ENCODE measurements at regions not wholly inside any gene's neighbourhood (a gene's known extent, or its start where the extent isn't known, plus 50 kb on each side); places are given as distances from the start of the nearest gene placed in this dataset.

DNA sequence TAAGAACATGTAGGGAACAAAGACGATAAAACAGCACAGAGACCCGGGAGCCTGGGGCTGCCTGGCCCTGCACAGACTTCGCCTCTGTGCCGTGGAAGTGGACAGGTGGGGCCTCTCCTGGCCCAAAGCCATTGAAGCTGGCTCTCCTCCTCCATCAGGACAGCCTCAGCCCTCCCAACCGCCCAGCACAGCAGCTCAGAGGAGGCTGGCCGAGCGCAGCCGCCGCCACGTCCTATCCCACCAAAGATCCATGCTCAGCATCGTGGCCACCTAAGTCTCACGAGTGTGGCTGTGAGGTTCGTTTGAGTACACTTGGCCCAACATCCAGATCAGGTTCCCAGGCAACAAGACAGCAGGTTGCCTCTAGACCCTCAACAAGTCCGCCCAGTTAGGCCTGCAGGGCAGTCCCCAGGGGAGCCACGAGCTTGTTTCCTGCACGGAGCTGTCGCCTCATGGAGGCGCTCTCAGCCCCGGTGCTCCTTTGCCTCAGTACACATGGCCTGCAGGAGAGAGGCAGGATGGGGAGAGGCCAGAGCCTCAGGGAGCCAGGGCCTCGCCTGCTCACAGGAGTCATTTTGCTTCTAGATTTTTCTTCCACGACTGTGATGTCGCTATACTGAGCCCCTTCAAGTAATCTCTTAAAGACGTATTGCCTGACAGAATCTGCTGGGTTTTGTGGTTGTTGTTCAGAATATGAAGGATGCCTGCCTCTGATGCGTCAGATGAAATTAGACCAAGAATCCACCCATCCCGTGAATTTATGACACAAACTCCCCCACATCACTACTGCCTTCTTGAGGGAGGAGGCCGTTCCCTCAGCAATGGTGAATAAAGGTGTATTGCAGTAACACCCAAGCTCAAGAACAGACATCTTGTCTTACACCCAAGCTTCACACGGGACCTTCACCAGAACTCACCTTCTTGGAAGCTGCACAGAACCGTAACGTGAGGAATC lies 102.7 kb downstream of the RNASET2 start:
- in situ Hi-C loops (cut with MboI; ENCODE audit: low sequenced_read_pairs, unreplicated experiment) = no loop called here
- TF ChIP-seq, protein P1, sequence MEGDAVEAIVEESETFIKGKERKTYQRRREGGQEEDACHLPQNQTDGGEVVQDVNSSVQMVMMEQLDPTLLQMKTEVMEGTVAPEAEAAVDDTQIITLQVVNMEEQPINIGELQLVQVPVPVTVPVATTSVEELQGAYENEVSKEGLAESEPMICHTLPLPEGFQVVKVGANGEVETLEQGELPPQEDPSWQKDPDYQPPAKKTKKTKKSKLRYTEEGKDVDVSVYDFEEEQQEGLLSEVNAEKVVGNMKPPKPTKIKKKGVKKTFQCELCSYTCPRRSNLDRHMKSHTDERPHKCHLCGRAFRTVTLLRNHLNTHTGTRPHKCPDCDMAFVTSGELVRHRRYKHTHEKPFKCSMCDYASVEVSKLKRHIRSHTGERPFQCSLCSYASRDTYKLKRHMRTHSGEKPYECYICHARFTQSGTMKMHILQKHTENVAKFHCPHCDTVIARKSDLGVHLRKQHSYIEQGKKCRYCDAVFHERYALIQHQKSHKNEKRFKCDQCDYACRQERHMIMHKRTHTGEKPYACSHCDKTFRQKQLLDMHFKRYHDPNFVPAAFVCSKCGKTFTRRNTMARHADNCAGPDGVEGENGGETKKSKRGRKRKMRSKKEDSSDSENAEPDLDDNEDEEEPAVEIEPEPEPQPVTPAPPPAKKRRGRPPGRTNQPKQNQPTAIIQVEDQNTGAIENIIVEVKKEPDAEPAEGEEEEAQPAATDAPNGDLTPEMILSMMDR (IDR thresholded peaks at IDR 0.05; ENCODE audit: borderline replicate concordance, control extremely low read depth, extremely low read depth, insufficient read depth, missing control alignments) = no peak
- DNase-seq (ENCODE audit: low spot score) = no peak

DNA sequence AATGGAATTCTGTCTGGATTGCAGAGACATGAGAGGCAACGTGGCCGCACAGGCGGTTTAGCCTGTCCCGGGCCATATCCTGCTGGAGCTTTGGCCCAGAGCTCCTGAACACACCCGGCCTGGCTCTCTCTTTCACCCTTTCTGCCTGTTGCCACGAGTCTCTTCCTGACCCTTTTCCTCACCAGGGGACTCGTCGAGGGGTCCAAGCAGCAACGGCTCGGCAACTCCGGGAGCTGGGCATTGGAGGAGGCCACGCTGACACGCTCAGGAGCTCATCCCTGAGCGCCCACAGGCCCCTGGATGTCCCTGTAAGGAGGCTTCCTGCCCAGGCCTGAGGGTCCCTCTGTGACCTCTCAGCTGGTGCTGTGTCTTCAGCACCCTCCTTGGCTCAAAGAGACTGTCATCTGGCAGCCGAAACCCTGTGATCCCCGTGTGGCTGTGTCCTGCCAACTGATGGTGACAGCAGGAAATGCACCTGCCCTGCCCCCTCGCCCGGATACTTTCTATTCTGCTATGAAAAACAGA lies 103.8 kb downstream of the RNASET2 start:
- TF ChIP-seq, protein P1 (IDR thresholded peaks at IDR 0.05; ENCODE audit: borderline replicate concordance, control extremely low read depth, extremely low read depth, insufficient read depth, missing control alignments) = no peak
- DNase-seq (ENCODE audit: low spot score) = no peak
- in situ Hi-C loops (cut with MboI; ENCODE audit: low sequenced_read_pairs, unreplicated experiment) = no loop called here

DNA sequence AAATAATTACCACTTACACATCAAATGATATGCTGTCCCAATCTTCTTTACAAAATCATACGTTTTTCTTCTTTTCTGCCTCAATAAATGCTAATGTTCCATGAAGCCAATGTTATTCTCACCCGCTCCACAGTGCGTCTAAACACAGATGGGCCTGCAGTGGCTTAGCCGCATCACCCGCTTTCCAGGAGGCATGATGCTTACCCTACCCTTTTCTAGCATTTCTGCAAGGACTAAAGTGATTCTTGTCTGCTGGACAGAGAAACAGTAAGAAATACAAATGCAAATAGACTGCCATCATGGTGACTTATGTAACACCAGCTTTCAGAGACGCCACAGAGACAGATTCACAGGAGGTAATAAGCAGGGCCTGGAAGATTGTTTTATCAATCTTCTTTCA lies 104.4 kb downstream of the RNASET2 start:
- no peak for DNase-seq (ENCODE audit: low spot score)
- in situ Hi-C loops (cut with MboI; ENCODE audit: low sequenced_read_pairs, unreplicated experiment) = no loop called here
- TF ChIP-seq, protein P1 (IDR thresholded peaks at IDR 0.05; ENCODE audit: borderline replicate concordance, control extremely low read depth, extremely low read depth, insufficient read depth, missing control alignments) = no peak

DNA sequence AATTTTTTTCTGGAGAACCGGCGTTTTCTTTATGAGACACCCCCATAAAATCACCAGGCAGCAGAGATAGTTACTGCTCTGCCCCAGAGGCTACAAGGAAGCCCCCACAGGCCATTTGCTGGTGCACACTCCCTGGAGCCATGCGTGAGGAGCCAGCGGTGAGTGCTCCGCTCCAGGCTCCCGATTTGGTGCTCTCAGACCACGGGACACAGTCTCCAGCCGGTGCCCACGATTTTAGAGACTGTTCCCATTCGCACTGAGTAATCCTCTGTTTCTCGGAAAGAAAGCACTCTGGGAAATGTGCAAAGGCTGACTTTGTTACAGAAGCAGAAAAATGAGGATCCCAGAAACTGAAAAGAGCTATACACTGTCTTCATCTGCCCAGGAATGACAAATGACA lies 104.9 kb downstream of the RNASET2 start:
- in situ Hi-C loops (cut with MboI; ENCODE audit: low sequenced_read_pairs, unreplicated experiment) = no loop called here
- no peak for DNase-seq (ENCODE audit: low spot score)
- TF ChIP-seq, protein P1 (IDR thresholded peaks at IDR 0.05; ENCODE audit: borderline replicate concordance, control extremely low read depth, extremely low read depth, insufficient read depth, missing control alignments) = no peak

DNA sequence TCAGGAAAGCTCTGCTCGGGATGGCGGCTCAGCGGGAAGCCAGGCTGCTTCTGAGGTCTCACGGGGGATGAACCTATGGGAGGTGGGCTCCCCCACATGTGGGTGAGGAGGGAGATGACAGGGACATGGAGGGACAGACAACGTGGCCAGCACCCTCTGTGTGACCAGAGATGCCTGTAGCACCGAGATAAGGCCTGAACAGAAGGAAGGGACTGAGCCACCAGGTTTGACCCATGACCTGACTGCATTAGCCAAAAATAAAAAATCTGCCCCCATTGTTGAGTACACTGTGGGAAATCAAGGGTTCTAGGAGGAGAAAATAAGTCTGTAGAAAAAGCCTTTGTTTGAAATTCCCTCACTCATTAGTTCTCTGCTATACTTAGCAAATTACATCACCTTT lies 105.7 kb downstream of the RNASET2 start:
- no peak for DNase-seq (ENCODE audit: low spot score)
- TF ChIP-seq, protein P1 (IDR thresholded peaks at IDR 0.05; ENCODE audit: borderline replicate concordance, control extremely low read depth, extremely low read depth, insufficient read depth, missing control alignments) = no peak
- in situ Hi-C loops (cut with MboI; ENCODE audit: low sequenced_read_pairs, unreplicated experiment) = no loop called here

DNA sequence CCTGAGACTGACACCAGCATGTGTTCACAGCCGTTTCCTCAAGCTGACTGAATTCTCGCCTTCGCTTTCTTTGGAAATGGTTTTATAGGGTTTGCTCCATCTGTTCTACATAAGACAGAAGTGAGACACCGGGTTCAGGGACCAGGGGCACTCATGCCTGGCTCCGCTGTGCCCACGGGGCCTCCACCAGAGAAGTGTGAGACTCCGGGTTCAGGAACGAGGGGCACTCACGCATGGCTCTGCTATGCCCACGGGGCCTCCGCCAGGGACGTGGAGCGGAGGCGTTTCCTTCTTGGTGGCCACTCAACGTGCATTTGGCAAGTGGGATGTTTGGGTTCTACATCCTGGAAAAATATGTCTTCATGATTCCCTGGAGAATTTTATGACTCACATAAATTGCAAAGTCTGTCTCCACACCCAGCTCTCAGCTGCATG lies 106.6 kb downstream of the RNASET2 start:
- TF ChIP-seq, protein P1 (IDR thresholded peaks at IDR 0.05; ENCODE audit: borderline replicate concordance, control extremely low read depth, extremely low read depth, insufficient read depth, missing control alignments) = no peak
- no peak for DNase-seq (ENCODE audit: low spot score)
- in situ Hi-C loops (cut with MboI; ENCODE audit: low sequenced_read_pairs, unreplicated experiment) = no loop called here
